HEK293 (cell line): ENCODE measurements at regions not wholly inside any gene's neighbourhood (a gene's known extent, or its start where the extent isn't known, plus 50 kb on each side); places are given as distances from the start of the nearest gene placed in this dataset.

ENCODE experiments used
- KLF9 ChIP-seq: fragments of 450-650 bp; formaldehyde crosslinking; IDR thresholded peaks from 2 replicates; pipeline ENCODE4 v1.5.1; 2016; ENCODE audit warnings: missing biosample characterization, missing genetic modification characterization, low read depth
- MYNN ChIP-seq: fragments of 450-650 bp; formaldehyde crosslinking; IDR thresholded peaks from 2 replicates; pipeline ENCODE4 v1.5.1; 2016; ENCODE audit warnings: missing biosample characterization, missing genetic modification characterization, borderline replicate concordance
- SP2 ChIP-seq: fragments of 450-650 bp; formaldehyde crosslinking; IDR thresholded peaks from 2 replicates; pipeline ENCODE4 v1.5.1; 2016; ENCODE audit warnings: missing biosample characterization, missing genetic modification characterization
- ZNF280C ChIP-seq: fragments of 450-650 bp; formaldehyde crosslinking; IDR thresholded peaks from 2 replicates; pipeline ENCODE4 v1.5.1; 2016; ENCODE audit warnings: missing biosample characterization, missing genetic modification characterization

DNA sequence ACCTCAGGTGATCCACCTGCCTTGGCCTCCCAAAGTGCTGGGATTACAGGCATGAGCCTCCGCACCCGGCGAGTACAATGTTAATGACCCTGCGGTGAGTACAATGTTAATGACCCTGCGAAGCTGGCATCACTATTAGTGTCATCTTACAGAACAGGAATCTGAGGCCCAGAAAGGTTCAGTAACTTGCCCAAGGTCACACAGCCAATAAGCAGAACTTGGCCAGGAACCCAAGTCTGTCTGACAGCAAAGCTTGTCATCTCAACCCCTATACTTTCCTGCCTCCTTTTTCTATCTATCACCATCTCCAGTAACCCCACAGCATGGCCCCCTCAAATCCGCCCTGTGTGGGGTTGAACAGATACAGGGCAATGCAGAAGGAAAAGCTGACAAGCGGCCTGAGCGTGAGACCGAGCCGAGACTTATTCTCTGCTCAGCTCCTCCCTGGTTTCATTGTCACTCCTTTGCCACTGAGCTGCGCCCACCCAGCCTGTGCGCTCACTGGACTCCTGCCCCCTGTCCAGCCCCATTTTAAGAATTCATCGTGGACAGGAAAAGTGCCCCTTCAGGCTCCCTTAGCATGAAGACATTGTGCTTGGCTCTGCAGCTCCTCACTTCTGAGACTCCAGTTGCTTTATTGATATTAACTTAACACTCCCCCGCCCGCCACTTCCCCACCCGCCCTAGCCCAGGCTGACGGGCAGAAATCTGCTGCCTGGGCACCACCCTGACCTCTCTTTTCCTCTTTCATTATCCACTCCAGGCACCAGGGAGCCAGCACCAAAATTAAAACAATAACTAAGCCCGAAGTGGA, 58.1 kb upstream of the LBX1 start:
- TF ChIP-seq SP2 (tag by site-specific recombination) (no peak), KLF9 (no peak), ZNF280C (no peak), MYNN (tag by site-specific recombination) (no peak)
